ENCODE measurements at regions not wholly inside any gene's neighbourhood (a gene's known extent, or its start where the extent isn't known, plus 50 kb on each side); places are given as distances from the start of the nearest gene placed in this dataset.

- Histone ChIP-seq H3K4me1 (ENCODE audit: control insufficient read depth, insufficient read depth, low read length) (peaks cover 3% of the 10 kb centered on the region), H3K36me3 (ENCODE audit: control insufficient read depth, insufficient read depth, low read length) (no peaks in the 10 kb centered on the region), H3K27me3 (ENCODE audit: control insufficient read depth, insufficient read depth, low read length, poor library complexity, severe bottlenecking) (no peaks in the 10 kb centered on the region), H3K9ac (ENCODE audit: extremely low read depth, low read length, poor library complexity, severe bottlenecking) (no peak overlapping the region), H3K4me3 (ENCODE audit: low read length) (no peak overlapping the region), H3K9me3 (ENCODE audit: control insufficient read depth, low read length) (no peaks in the 10 kb centered on the region), H3K27ac (ENCODE audit: low read depth, low read length) (no peak overlapping the region)
- Mint-ChIP-seq H3K4me1 (peaks cover 22% of the 10 kb centered on the region), H3K4me3 (no peak overlapping the region), H3K36me3 (ENCODE audit: low read depth) (no peaks in the 10 kb centered on the region), H3K27me3 (ENCODE audit: insufficient read depth) (no peaks in the 10 kb centered on the region), H3K9me3 (no peaks in the 10 kb centered on the region), H3K27ac (peak overlapping the region; percentile 54)
- WGBS, 2 experiments (ENCODE audit: insufficient coverage in 1 of 2, insufficient read length in 1 of 2) = 79 to 86% methylated on average over 1 to 2 of the region's 2 CpGs
- no peak for TF ChIP-seq CTCF (conservative IDR thresholded peaks at IDR 0.05)
- peak; percentile 59 for DNase-seq
Observed at GRCh38 chr10:5282137-5282536, 82.6 kb upstream of the UCN3 start.

- Mint-ChIP-seq H3K4me1 (peaks cover 22% of the 10 kb centered on the region), H3K27me3 (ENCODE audit: insufficient read depth) (no peaks in the 10 kb centered on the region), H3K9me3 (no peaks in the 10 kb centered on the region), H3K36me3 (ENCODE audit: low read depth) (no peaks in the 10 kb centered on the region), H3K27ac (peak overlapping the region; percentile 56), H3K4me3 (no peak overlapping the region)
- Histone ChIP-seq H3K27me3 (ENCODE audit: control insufficient read depth, insufficient read depth, low read length, poor library complexity, severe bottlenecking) (no peaks in the 10 kb centered on the region), H3K9ac (ENCODE audit: extremely low read depth, low read length, poor library complexity, severe bottlenecking) (no peak overlapping the region), H3K36me3 (ENCODE audit: control insufficient read depth, insufficient read depth, low read length) (no peaks in the 10 kb centered on the region), H3K4me3 (ENCODE audit: low read length) (no peak overlapping the region), H3K9me3 (ENCODE audit: control insufficient read depth, low read length) (no peaks in the 10 kb centered on the region), H3K4me1 (ENCODE audit: control insufficient read depth, insufficient read depth, low read length) (peaks cover 3% of the 10 kb centered on the region), H3K27ac (ENCODE audit: low read depth, low read length) (no peak overlapping the region)
- TF ChIP-seq CTCF (conservative IDR thresholded peaks at IDR 0.05) = peak; percentile 83
- DNase-seq = peak; percentile 85
- WGBS, 2 experiments (ENCODE audit: insufficient coverage in 1 of 2, insufficient read length in 1 of 2) = 58 to 74% methylated on average over 7 to 14 of the region's 14 CpGs
Observed at GRCh38 chr10:5283305-5284158, 81.2 kb upstream of the UCN3 start.

- Mint-ChIP-seq H3K9me3 (peaks cover 7% of the 10 kb centered on the region), H3K4me1 (peaks cover 22% of the 10 kb centered on the region), H3K36me3 (ENCODE audit: low read depth) (no peaks in the 10 kb centered on the region), H3K27me3 (ENCODE audit: insufficient read depth) (no peaks in the 10 kb centered on the region), H3K27ac (peak overlapping the region; percentile 57), H3K4me3 (no peak overlapping the region)
- TF ChIP-seq CTCF (conservative IDR thresholded peaks at IDR 0.05) = no peak
- no peak for DNase-seq
- H3K4me1 ChIP-seq (ENCODE audit: control insufficient read depth, insufficient read depth, low read length) = peaks cover 3% of the 10 kb centered on the region
- H3K9me3 ChIP-seq (ENCODE audit: control insufficient read depth, low read length) = no peaks in the 10 kb centered on the region
- WGBS, 2 experiments (ENCODE audit: insufficient coverage in 1 of 2, insufficient read length in 1 of 2) = 79 to 85% methylated on average over 4 to 9 of the region's 9 CpGs
- H3K4me3 ChIP-seq (ENCODE audit: low read length) = no peak overlapping the region
- no peaks in the 10 kb centered on the region for H3K36me3 ChIP-seq (ENCODE audit: control insufficient read depth, insufficient read depth, low read length)
- no peak overlapping the region for H3K27ac ChIP-seq (ENCODE audit: low read depth, low read length)
- H3K9ac ChIP-seq (ENCODE audit: extremely low read depth, low read length, poor library complexity, severe bottlenecking) = no peak overlapping the region
- no peaks in the 10 kb centered on the region for H3K27me3 ChIP-seq (ENCODE audit: control insufficient read depth, insufficient read depth, low read length, poor library complexity, severe bottlenecking)
Observed at GRCh38 chr10:5284311-5285057, 80.3 kb upstream of the UCN3 start.

Data from endodermal cell (in vitro differentiated cells).